SK-N-MC (cell line): ENCODE measurements at regions not wholly inside any gene's neighbourhood (a gene's known extent, or its start where the extent isn't known, plus 50 kb on each side); places are given as distances from the start of the nearest gene placed in this dataset.
"Not testable (repeated sequence)": the region's sequence is repeated elsewhere in the genome, so short reads cannot be mapped to it uniquely, and the experiment has no call there.

Experiments
- DNase-seq: peaks from one replicate; pipeline ENCODE4 v3.0.0-alpha.2; 2011; ENCODE audit warnings: low read depth, low spot score
- H3K27ac ChIP-seq: fragments of 200-600 bp; sonication (generic); 2 replicates; pipeline ENCODE4 v1.5.1; 2016; ENCODE audit warnings: mixed run types
- H3K36me3 ChIP-seq: fragments of 200-600 bp; sonication (generic); 2 replicates; pipeline ENCODE4 v1.6.1; 2017; ENCODE audit warnings: antibody characterized with exemption, low read length, mixed read lengths; ENCODE audit not compliant: insufficient read depth
- H3K4me3 ChIP-seq: fragments of 200-600 bp; sonication (generic); 2 replicates; pipeline ENCODE4 v1.5.1; 2016
- H3K9ac ChIP-seq: fragments of 200-600 bp; sonication (generic); 2 replicates; pipeline ENCODE4 v1.8.0; 2017; ENCODE audit warnings: mixed run types, mixed read lengths; ENCODE audit not compliant: insufficient read length
- H3K9me3 ChIP-seq: fragments of 200-600 bp; sonication (generic); 2 replicates; pipeline ENCODE4 v1.6.1; 2017; ENCODE audit warnings: low read depth, mild to moderate bottlenecking, antibody characterized with exemption, low read length, moderate library complexity, mixed read lengths
- EZH2 ChIP-seq: fragments of 200-600 bp; sonication (generic); IDR thresholded peaks from one replicate; pipeline ENCODE4 v1.6.1; 2017; ENCODE audit warnings: antibody characterized with exemption
- FOXP2 ChIP-seq: optimal IDR thresholded peaks from 2 replicates; pipeline ENCODE3; 2011; ENCODE audit warnings: mild to moderate bottlenecking, moderate library complexity; ENCODE audit not compliant: insufficient read depth; ENCODE audit errors: extremely low read length, control extremely low read depth
- POLR2AphosphoS5 ChIP-seq: IDR thresholded peaks from 2 replicates; pipeline ENCODE4 v1.6.1; 2012; ENCODE audit warnings: mild to moderate bottlenecking, low read depth, low read length, borderline replicate concordance

DNA sequence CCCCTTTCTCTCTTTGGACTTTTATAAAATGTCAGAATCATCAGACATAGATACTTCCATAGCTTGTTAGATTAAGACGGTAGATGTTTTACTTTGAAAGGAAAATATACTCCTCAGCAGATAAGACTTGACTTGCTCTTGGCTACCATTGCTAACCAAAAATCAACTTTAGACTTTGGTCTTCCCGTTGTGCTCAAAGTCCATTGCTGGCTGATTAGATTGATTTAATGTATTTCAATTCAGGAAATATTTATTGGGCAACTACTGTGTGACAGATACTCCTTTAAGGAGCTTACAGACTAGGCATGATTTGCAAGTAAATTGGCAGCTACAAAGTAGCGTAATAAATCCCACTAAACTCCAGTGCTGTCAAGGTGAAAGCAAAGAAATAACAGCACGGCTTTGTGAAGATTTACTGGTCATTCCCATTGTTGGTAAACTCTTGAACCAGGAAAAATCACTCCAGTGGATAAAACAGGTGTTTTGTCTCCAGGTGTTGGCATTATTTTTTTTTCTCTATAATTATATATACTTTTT lies 95.7 kb upstream of the ARMC3 start:
- no peaks in the 10 kb centered on the region for H3K36me3 ChIP-seq
- H3K4me3 ChIP-seq: no peak overlapping the region
- H3K9ac ChIP-seq: no peak overlapping the region
- DNase-seq: no peak
- H3K27ac ChIP-seq: no peak overlapping the region
- TF ChIP-seq EZH2 (no peak), POLR2AphosphoS5 (no peak), FOXP2 (no peak)
- no peaks in the 10 kb centered on the region for H3K9me3 ChIP-seq

- TF ChIP-seq FOXP2 (no peak), EZH2 (no peak), POLR2AphosphoS5 (no peak)
- no peak overlapping the region for H3K9ac ChIP-seq
- no peak for DNase-seq
These were observed 96.3 kb upstream of the ARMC3 start for GRCh38 chr10:22831586-22831985.

DNA sequence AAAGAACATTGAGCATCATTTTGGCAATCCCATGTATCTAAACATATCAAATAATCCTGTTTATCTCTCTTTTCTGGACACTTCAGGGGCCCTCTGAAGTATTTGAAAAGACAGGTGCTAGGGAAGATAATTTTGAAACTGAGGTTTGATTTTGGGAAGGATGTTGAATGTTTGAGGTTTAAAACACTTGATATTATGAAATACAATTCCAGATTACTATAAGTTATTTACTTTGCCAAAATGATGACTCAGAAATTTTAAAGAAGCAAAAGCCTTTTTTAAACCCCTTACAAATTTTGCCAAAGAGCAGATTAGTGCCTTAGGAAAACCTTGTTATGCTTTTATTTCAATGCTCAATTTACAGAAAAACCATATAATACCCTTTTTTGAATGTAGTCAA lies 99.1 kb upstream of the ARMC3 start:
- H3K27ac ChIP-seq, H3K9me3 ChIP-seq, H3K9ac ChIP-seq, DNase-seq, H3K4me3 ChIP-seq, H3K36me3 ChIP-seq: not testable (repeated sequence)

More at GRCh38 chr10:22831586-22831985, 96.3 kb upstream of the ARMC3 start:
- Histone ChIP-seq H3K36me3 (no peaks in the 10 kb centered on the region), H3K4me3 (no peak overlapping the region), H3K9me3 (no peaks in the 10 kb centered on the region), H3K27ac (no peak overlapping the region)

DNA sequence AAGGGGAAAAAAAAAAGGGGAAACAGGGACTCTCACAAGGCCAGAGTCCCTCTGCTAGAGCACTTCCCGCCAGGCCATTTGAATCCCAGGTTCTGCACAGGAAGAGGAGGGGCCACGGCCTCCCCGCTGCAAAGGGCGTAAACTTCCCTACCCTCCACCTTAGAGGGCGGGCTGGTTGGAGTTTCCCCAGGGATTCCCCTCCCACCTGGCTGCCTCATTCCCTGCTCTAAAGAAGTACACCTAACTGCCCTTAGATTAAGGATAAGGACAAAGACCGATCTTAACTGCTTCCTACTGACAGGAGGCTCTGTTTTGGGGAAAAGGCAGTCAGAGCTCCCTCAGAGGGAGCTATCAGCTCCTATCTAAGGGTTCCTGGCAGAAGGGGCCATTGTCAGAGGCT lies 102.0 kb upstream of the ARMC3 start:
- H3K9me3 ChIP-seq: no peaks in the 10 kb centered on the region
- H3K36me3 ChIP-seq: no peaks in the 10 kb centered on the region
- no peak for DNase-seq
- H3K4me3 ChIP-seq: no peak overlapping the region
- no peak overlapping the region for H3K27ac ChIP-seq
- no peak overlapping the region for H3K9ac ChIP-seq
- TF ChIP-seq EZH2 (no peak), FOXP2 (no peak), POLR2AphosphoS5 (no peak)

DNA sequence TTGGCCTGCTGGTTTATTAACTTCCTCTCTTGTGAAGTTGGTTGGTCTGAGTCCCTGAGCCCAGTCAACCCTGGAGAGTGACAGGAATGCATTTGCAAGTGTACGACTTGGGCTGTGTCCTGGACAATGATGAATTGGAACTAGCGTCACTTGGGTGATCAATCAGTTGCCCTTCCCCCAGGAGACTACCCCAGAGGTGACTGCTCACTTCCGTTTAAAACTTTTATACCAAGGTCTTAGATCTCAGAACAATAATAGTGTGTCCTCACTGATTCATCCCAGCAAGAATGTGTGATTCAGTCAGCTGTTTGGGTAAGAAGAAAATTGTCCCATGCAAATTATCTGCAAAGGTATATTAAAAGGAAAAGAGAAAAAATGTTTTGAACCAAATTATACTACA lies 102.9 kb upstream of the ARMC3 start:
- Histone ChIP-seq H3K36me3 (no peaks in the 10 kb centered on the region), H3K9ac (no peak overlapping the region), H3K4me3 (no peak overlapping the region), H3K27ac (no peak overlapping the region), H3K9me3 (no peaks in the 10 kb centered on the region)
- DNase-seq: no peak
- TF ChIP-seq EZH2: no peak
- no peak for TF ChIP-seq FOXP2
- no peak for TF ChIP-seq POLR2AphosphoS5

GRCh38 chr10:22824520-22824919 lies 103.3 kb upstream of the ARMC3 start:
- Histone ChIP-seq H3K9ac (no peak overlapping the region), H3K4me3 (no peak overlapping the region), H3K36me3 (no peaks in the 10 kb centered on the region), H3K9me3 (no peaks in the 10 kb centered on the region), H3K27ac (no peak overlapping the region)
- TF ChIP-seq EZH2: no peak
- no peak for TF ChIP-seq FOXP2
- TF ChIP-seq POLR2AphosphoS5: no peak
- no peak for DNase-seq

DNA sequence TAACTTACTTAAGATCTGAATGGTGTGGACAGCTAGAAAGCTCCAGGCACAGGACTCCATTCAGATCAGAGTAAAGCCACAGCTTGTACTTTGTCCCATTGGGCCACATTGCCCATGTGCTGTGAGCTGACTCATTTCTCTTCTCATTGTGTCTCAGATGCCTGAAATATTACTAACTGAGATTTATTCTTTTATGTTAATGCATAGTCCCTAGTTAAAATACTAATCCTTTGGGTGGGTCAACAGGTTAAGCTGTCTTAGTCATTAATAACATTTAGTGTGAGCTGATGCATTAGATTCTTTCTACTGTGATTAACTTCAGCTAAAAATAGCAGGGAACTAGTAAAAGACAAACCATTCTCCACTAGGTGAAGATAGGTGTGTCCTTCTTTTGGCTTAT lies 104.7 kb upstream of the ARMC3 start:
- H3K36me3 ChIP-seq: no peaks in the 10 kb centered on the region
- H3K27ac ChIP-seq: no peak overlapping the region
- no peak overlapping the region for H3K9ac ChIP-seq
- DNase-seq: no peak
- no peak overlapping the region for H3K4me3 ChIP-seq
- TF ChIP-seq FOXP2 (no peak), POLR2AphosphoS5 (no peak), EZH2 (no peak)
- H3K9me3 ChIP-seq: no peaks in the 10 kb centered on the region

DNA sequence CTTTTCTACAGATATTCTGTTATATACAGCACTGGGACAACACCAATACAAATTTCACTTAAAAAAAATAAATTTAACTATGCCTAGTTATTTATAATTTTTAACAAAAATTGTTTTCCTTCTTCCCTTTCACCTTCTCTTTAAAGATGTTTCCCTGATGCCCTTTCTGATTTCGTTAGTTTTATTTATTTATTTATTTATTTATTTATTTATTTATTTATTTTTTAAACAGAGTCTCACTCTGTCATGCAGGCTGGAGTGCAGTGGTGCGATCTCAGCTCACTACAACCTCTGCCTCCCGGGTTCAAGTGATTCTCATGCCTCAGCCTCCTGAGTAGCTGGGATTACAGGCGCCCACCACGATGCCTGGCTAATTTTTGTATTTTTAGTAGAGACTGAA lies 105.9 kb upstream of the ARMC3 start:
- not testable (repeated sequence) for H3K36me3 ChIP-seq, H3K9ac ChIP-seq, H3K27ac ChIP-seq, DNase-seq, H3K9me3 ChIP-seq
- H3K4me3 ChIP-seq: 0 out of 2 replicates have a peak overlapping the region, but pooled peaks have one; percentile 22

GRCh38 chr10:22821501-22821900 lies 106.4 kb upstream of the ARMC3 start:
- no peaks in the 10 kb centered on the region for H3K9me3 ChIP-seq
- H3K36me3 ChIP-seq: no peaks in the 10 kb centered on the region
- H3K9ac ChIP-seq: no peak overlapping the region
- H3K27ac ChIP-seq: peak overlapping the region; percentile 42; the same call in 1 of the 2 replicates
- DNase-seq: no peak
- no peak for TF ChIP-seq EZH2
- TF ChIP-seq POLR2AphosphoS5: no peak
- TF ChIP-seq FOXP2: no peak
- H3K4me3 ChIP-seq: peak overlapping the region; percentile 22; the same call in 1 of the 2 replicates
